ENCODE measurements at regions not wholly inside any gene's neighbourhood (a gene's known extent, or its start where the extent isn't known, plus 50 kb on each side); places are given as distances from the start of the nearest gene placed in this dataset. TPM values are rescaled to one million over a fixed set of nuclear protein-coding genes. Genes with fewer than 3 reads are reported as not detected.
"Not testable (repeated sequence)": the region's sequence is repeated elsewhere in the genome, so short reads cannot be mapped to it uniquely, and the experiment has no call there.

DNA sequence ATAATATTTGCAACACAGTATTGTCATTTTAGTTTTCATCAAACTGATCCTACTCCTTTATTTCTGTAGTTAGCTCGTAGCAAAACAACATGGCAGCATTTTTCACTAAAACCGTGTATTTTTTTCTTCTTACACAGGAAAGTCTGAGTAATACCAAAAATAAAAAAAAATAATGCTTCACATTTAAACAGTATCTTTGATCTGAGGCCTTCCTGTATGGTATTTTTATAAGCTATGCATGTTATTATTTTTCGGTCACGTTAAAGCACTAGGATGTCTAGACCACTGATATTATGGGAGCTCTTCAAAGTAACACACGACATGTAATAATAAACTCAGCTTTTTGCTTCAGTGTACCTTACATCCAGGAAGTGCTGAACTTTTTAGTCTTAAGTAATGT is 94.1 kb upstream of the SRD5A3 start:
- no peak for DNase-seq

DNA sequence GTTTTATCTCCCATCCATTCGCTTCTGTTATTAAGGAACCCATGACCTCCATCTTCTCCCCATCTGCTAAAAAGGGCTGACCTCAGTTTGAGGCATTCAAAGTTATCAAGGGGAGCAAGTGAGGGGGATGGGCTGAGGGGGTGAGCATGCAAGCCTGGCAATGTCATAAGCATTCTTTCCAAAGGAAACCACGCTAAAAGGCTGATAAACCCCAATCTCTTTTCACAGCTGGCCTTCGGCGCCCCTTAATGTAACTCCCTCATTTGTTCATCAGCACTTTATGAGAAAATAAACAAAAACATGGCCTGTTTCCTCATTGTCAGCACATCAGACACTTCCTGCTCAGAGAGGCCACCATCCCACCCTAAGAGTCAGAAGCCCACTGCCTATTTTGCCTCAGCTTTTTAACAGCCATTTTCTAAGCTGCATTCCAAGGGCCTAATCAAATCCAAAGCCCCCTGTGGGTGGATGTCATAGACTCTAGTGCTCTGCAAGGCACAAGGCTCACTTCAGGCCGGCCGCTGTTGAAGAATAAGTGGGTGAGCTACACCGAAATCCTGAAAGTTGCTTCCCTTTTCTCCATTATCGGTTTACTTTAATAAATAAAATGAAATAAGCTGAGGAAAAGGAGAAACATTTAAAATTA is 92.0 kb upstream of the SRD5A3 start:
- no peak for DNase-seq

DNA sequence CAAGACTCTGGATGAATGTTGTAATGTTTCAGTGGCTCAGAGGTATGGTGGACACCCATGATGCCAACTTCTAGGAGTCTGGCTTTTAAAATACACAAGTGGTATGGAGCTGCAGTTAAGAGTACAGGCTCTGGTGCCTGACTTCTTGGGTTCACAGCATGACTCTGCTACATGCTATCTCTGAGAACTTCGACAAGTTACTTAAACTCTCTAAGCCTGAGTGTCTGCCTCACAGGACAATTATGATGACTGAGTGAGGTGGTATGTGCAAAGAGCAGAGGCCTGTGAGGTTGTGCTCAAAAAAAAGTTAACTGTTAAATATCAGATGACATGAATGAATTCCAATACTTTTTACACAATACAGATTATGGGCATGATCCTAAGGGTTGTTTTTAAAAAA is 90.9 kb upstream of the SRD5A3 start:
- no peak for DNase-seq

DNA sequence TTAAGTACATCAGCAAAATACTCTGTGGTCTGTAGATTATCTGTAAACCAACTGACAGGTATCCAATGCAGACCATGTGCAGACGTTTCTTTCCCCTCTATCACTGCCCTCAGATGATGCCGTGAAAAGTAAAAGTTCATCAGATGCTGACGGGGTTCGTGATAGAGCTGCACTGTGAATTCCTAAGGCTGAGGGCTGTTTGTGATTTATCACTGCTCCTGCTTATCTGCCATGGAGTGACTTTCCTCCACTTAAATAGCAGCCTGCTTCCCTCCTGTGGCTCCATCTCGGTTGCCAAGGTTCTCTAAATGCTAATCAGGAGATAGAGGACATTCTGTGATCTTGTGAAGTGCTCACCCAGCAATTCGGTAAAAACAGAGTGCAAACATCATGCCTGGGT is 89.3 kb upstream of the SRD5A3 start:
- no peak for DNase-seq

DNA sequence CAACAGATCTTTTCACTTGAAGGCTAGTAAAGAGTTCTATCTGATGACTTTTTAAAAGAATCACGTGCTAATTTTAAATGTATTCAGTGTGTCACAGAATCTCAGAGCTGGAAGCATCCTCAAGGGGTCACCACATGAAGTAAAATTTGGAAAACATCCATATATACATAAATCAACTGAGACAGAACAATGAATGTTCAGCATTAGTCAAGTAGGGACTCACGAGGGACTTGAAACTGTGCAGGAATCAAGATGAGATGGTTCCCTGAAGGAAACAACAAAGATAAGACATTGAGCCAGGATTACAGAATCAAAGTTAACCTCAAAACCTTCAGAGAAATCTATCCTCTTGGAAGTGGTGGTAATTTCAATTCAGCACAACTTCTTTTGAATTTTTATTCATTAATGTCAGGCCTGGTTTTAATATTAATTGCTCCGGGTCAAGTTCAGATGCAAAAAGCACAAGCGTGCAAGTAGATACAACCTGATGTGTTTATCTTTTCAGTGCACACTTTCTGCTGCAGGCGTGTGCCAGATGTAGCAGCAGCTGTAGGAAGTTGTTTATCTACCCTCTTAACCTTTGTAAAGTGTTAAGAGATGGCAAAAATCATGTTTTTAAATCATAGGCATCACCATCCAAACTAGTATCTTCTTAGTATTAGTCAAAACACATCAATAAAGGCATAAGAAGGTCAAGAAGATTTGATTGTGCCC is 87.7 kb upstream of the SRD5A3 start:
- DNase-seq, result peak; percentile 19

DNA sequence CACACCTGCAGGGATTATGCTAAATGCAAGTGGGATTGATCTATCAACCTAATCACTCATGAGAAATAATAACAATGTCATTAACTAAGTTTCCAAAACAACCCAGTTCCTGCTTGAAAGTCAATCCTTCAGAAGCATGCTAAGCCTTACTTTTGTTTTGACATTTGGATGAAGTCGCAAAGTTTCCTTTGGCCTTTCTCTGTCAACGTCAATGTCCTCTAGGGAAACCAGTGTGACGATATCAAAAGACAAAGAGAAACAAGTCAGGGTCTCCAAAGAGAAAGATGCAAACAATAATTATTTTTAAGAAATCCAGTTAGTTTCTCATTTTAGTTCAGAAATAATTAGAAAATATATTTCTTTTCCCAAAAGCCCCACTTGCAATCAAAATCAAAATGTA is 86.7 kb upstream of the SRD5A3 start:
- no peak for DNase-seq

DNA sequence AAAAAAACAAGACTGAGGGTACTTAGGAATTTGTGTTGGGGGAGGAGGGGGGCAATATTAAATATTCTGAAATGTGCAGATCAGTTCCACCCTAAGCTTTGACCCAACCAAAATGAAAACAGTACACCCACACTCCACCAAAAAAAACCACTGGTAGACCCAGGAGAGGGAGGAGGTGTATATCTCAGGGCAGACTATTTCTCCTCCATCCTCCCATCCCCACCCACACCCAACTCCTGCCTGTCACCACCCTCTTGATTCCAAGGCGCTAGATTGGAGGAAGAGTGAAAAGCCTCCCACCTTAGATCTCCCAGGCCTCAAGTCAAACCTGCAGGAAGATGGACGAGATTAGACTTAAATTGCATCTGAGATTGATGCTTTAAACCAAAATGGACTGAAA is 76.6 kb upstream of the SRD5A3 start:
- no peak for DNase-seq

DNA sequence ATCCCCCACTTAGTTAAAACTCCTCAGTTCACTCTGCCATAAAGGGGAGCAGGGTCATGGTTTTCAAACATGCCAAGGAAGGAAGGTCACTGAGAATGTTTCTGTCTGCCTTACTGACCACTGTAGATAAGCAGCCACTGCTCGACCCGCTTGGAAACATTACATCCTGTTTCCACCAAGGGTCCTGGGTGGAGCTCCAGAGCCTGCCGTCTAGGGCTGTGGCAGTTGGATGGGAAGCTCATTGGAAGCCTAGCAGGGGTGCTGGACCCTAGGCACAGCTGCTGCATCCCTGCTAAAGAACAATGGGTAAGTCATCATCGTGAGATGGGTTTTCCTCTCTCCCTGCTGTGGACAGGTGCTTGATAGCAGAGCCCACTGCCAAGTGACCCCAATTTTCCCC is 76.0 kb upstream of the SRD5A3 start:
- DNase-seq, result no peak

DNA sequence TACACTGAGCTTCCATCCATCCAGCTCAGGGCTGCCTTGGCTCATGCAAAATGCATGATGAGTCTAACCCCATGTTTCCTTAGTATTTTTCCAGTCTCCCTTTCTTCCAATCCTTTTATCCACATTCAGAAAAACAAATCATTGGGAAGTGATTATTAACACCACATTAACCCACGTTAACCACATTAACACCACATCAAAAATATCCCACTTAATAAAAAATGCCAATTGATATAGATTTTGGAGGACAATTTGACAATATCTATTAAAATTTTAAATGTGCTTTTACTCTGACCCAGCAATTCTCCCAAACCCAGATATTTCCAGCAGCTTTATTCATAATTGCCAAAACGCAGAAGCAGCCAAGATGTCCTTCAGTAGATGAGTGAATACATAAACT is 75.6 kb upstream of the SRD5A3 start:
- no peak for DNase-seq

DNA sequence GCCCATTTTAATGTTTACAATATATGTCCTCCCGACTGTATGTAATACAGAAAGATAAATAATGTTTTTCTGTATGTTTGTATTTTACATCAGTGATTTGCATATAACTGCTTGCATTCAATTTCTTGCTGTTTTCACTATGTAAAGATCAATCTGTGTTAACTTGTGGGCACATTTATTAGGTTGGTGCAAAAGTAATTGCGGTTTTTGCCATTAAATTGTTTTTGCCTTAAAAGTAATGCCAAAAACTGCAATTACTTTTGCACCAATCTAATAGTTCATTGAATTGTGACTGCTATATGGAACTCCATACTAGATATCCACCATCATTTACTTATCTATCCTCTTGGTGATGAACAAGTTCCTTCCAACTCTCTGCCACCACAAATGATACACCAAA is 73.9 kb upstream of the SRD5A3 start:
- no peak for DNase-seq

DNA sequence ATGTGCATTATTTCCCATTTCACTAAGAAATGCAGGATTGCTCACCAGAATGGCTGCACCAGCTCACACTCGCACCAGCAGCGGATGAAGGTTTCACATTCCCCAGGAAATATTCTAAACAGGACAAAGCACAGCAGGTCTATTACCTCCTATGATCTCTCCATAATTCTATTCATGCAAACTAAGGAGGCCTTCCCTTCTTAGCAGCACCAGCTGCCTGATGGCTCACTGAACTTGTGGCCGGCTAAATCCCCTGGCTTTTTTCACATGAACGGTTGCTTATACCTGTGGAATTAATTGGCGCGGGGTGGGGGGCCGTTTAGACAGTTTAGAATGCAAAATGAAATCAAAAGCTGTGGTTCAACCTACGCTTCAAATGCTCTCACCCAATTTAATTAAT is 73.5 kb upstream of the SRD5A3 start:
- no peak for DNase-seq

DNA sequence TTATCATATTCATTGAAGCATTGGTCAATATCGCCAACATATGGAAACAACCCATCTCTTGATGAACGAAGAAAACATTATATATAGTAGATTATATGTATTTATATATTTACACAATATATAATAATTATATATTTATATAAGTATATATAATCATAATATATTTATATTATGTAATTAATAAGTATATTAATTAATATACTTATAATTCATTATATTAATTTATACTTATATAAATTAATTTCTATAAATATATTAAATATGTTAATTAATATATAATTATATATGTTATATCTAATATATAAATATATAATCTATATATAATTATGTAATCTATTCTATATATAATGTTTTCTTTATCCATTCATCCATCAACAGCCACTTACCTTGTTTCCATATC is 69.0 kb upstream of the SRD5A3 start:
- no peak for DNase-seq

DNA sequence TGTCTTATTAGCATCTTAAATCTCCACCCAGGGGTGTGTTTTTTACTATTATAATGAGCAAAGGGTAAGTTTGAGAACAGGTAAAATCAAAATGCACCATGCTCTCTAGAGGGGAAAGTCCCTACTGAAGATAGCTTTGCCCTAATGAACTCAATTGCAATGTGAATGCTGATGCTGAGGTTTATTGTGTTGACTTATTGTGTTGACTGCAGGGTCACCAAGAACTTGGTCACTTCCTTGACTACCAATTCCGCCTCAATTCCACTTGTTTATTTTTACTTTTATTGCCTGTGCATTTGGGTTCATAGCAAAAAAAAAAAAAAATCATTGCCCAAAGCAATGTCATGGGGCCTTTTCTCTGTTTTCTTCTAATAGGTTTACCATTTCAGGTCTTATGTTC is 67.7 kb upstream of the SRD5A3 start:
- DNase-seq, result no peak

DNA sequence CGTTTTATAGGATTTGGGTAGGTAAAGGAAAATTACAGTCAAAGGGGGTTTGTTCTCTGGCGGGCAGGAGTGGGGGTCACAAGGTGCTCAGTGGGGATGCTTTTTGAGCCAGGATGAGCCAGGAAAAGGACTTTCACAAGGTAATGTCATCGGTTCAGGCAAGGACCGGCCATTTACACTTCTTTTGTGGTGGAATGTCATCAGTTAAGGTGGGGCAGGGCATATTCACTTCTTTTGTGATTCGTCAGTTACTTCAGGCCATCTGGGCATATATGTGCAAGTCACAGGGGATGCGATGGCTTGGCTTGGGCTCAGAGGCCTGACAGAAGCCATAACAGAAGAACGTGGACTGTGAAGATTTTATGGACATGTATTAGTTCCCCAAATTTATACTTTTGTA is 65.6 kb upstream of the SRD5A3 start:
- DNase-seq, result not testable (repeated sequence)

DNA sequence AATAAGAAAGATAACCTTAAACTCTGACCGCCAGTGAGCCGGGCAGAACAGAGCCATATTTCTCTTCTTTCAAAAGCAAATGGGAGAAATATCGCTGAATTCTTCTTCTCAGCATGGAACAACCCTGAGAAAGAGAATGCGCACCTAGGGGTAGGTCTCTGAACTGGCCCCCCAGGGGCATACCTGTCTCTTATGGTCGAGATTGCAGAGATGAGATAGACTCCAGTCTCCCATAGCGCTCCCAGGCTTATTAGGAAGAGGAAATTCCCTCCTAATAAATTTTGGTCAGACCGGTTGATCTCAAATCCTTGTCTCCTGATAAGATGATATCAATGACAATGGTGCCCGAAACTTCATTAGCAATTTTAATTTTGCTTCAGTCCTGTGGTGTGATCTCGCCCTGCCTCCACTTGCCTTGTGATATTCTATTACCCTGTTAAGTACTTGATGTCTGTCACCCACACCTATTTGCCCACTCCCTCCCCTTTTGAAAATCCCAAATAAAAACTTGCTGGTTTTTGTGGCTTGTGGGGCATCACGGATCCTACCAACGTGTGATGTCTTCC is 64.8 kb upstream of the SRD5A3 start:
- not testable (repeated sequence) for DNase-seq

DNA sequence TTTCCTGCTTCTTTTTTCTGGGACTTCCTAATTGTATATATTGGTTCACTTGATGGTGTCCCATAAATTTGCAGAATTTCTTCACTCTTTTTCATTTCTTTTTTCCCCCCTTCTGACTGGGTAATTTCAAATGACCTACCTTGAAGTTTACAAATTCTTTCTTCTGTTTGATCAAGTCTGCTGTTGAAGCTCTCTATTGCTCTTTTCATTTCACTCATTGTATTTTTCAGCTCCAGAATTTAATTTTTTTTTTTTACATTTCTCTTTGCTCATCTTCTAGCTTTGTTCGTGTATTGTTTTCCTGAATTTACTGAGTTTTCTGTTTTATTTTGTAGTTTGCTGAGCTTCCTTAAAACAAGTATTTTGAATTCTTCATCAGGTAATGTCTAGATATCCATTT is 61.7 kb upstream of the SRD5A3 start:
- DNase-seq, result no peak

DNA sequence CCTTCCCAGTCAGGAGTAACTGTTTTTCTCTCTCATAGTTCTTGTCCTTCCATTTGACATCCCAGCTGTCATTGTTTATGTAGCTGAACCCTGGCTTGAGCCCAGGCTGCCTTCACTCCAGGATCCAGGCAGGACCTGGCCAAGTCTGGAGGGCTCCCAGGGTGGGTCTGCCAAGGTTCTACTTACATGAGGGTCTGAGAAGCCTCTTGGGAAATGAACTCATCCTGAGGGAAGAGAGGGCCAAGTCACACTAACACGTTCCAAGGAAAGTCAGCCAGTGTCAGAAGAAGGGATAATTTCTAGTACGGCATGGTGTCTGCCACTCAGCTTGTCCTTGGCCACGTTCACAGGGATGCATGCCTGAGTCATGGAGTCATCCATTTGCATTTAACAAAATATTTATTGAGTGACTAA is 54.8 kb upstream of the SRD5A3 start:
- peak; percentile 24 for DNase-seq

DNA sequence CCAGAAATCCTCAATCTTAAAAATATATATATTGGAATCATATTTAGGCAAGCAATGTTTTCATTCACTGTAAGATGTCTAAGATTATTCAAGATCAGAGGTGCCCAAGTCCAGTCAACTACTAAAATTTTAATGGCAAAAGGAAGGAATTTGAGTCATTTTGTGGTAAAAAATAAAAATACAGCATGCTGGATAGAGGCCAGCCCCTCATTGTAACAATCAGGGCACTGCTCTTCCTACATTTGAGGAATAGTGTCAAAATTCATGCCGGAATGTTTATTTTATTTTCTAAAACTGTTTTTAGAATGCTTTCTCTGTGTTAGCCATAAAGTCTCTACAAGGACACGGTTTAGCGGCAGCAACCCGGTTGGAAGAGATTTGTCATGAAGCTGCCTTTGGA is 49.9 kb upstream of the SRD5A3 start:
- no peak for DNase-seq

Small RNA genes in the stretch of these regions (small RNA-seq; reads per million reads assigned to genes)
- gene RN7SL822P (ENCODE audit: low replicate concordance), result not detected
- gene RNU6-746P (ENCODE audit: low replicate concordance), result not detected
